MM.1S (cell line): ENCODE measurements at regions not wholly inside any gene's neighbourhood (a gene's known extent, or its start where the extent isn't known, plus 50 kb on each side); places are given as distances from the start of the nearest gene placed in this dataset.

ENCODE experiments used
- CTCF ChIP-seq: fragments of 300-600 bp; sonication (generic); IDR thresholded peaks from 2 replicates; pipeline ENCODE4 v1.5.1; 2016; ENCODE audit warnings: antibody characterized with exemption, low read length, mixed read lengths
- EZH2 ChIP-seq: fragments of 300-600 bp; sonication (generic); optimal IDR thresholded peaks from 2 replicates; pipeline ENCODE3; 2017; ENCODE audit warnings: low read depth, mild to moderate bottlenecking, antibody characterized with exemption, low read length, mixed read lengths
- EZH2phosphoT487 ChIP-seq: fragments of 300-600 bp; sonication (generic); IDR thresholded peaks from 2 replicates; pipeline ENCODE4 v1.6.1; 2018; ENCODE audit warnings: antibody characterized with exemption, low read length

DNA sequence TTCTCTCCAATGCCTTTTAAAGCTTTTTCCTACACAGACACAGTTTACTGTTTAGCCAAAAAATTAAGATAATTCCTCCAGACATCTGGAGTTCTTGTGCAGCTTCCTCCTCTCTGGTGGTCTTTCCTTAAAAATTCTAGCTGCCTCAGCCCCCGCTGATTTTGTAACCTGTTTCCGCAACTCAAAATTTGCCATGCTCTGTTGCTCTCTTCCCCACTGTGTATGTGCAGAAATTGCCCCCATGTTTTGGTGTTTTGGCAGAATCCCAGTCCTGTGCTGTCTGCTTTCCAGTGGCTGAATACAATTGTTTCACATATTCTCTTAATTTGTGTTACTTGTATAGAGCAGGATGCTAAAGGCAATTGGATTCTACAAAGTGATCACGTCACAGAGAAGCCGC is 151.7 kb upstream of the PRSS1 start:
- TF ChIP-seq CTCF (no peak), EZH2 (no peak), EZH2phosphoT487 (no peak)
